Right renal pelvis (tissue), 4 donors: ENCODE measurements at regions not wholly inside any gene's neighbourhood (a gene's known extent, or its start where the extent isn't known, plus 50 kb on each side); places are given as distances from the start of the nearest gene placed in this dataset.

ENCODE experiments used
- DNase-seq, 4 donors: peaks; one replicate each; pipeline ENCODE4 v3.0.0-alpha.2; 2013; ENCODE audit warnings: low read depth in 4 of 4, low spot score in 3 of 4, missing footprints in 1 of 4

GRCh38 chr4:108240366-108240765, 71.6 kb upstream of the LEF1 start:
- DNase-seq: no peak

- no peak for DNase-seq
Measured at GRCh38 chr4:108237693-108238092, 69.0 kb upstream of the LEF1 start.

- no peak for DNase-seq
Measured at GRCh38 chr4:108236264-108236663, 67.5 kb upstream of the LEF1 start.

GRCh38 chr4:108227923-108228322, 59.2 kb upstream of the LEF1 start:
- no peak for DNase-seq

GRCh38 chr4:108224611-108225053, 55.9 kb upstream of the LEF1 start:
- DNase-seq: no peak

- DNase-seq: no peak
Measured at GRCh38 chr4:108223313-108223712, 54.6 kb upstream of the LEF1 start.

- DNase-seq: no peak
Measured at GRCh38 chr4:108219998-108220397, 51.3 kb upstream of the LEF1 start.
